Upper lobe of left lung (tissue), 4 donors: ENCODE measurements at regions not wholly inside any gene's neighbourhood (a gene's known extent, or its start where the extent isn't known, plus 50 kb on each side); places are given as distances from the start of the nearest gene placed in this dataset.

ENCODE experiments used
- CTCF ChIP-seq, 6 experiments: fragments of 450-650 bp in 4 of 6; fragments of 200-600 bp in 2 of 6; sonication (generic) in 2 of 6; IDR thresholded peaks; one replicate each; pipeline ENCODE4 v1.5.1; 2016 to 2019; ENCODE audit warnings: antibody characterized with exemption in 6 of 6
- POLR2A ChIP-seq, 4 donors: fragments of 450-650 bp; IDR thresholded peaks; one replicate each; pipeline ENCODE4 v1.5.1; 2016 to 2017; ENCODE audit warnings: antibody characterized with exemption in 4 of 4, mild to moderate bottlenecking in 2 of 4
- POLR2AphosphoS5 ChIP-seq, 2 donors: sonication (generic); formaldehyde crosslinking; IDR thresholded peaks; one replicate each; pipeline ENCODE4 v1.5.1; 2017; ENCODE audit warnings: antibody characterized with exemption in 2 of 2

- no peak for TF ChIP-seq CTCF (IDR thresholded peaks at IDR 0.05)
- TF ChIP-seq POLR2AphosphoS5 (IDR thresholded peaks at IDR 0.05): no peak
- no peak for TF ChIP-seq POLR2A (IDR thresholded peaks at IDR 0.05)
Observed at GRCh38 chr4:178781779-178782178, 1339.5 kb upstream of the AGA start.
